HCT116 (cell line): ENCODE measurements at regions not wholly inside any gene's neighbourhood (a gene's known extent, or its start where the extent isn't known, plus 50 kb on each side); places are given as distances from the start of the nearest gene placed in this dataset.

Experiments
- ATAC-seq: fragments of 200-7000 bp; cut with Tn5 transposase; 2 replicates; pipeline ENCODE4 v1.9.1; 2020; ENCODE audit warnings: mild to moderate bottlenecking, moderate library complexity
- BruUV-seq: library from RNA; stranded (reverse); fragments of 400-500 nt; replicated peaks from 2 replicates; lab custom pipeline; 2021; lab: Mats Ljungman, UMichigan
- CTCF ChIA-PET: fragments of 300-600 bp; sonication (Branson Sonifier 250); formaldehyde crosslinking; loops from one replicate; lab custom pipeline; 2021; ENCODE audit warnings: antibody characterized with exemption; lab: Charles Lee
- POLR2A ChIA-PET: fragments of 300-600, 350-600 bp; sonication (Branson Sonifier 250); formaldehyde crosslinking; loops from one replicate; lab custom pipeline; 2021; ENCODE audit warnings: antibody characterized with exemption; lab: Charles Lee
- RAD21 ChIA-PET, 2 experiments: fragments of 300-600 bp; sonication (Branson Sonifier 250); formaldehyde crosslinking; loops; one replicate each; lab custom pipeline; 2023; ENCODE audit warnings: low total read pairs in 2 of 2; ENCODE audit not compliant: uncharacterized antibody in 2 of 2, unreplicated experiment in 2 of 2, low non-redundant PET in 1 of 2; lab: Charles Lee
- DNase-seq: peaks from one replicate; pipeline ENCODE4 v3.0.0-alpha.2; 2010; ENCODE audit warnings: low read depth, low spot score
- H2AFZ ChIP-seq: fragments of 200-600 bp; shearing (Covaris generic), sonication (generic); 2 replicates; pipeline ENCODE4 v1.6.1; 2017; ENCODE audit warnings: low read depth, mixed run types, mixed read lengths, antibody characterized with exemption, low read length; ENCODE audit not compliant: poor library complexity, severe bottlenecking
- H3K27ac ChIP-seq: 2 replicates; pipeline ENCODE4 v1.5.1; 2012; ENCODE audit warnings: low read depth, low read length
- H3K27me3 ChIP-seq: fragments of 200-600 bp; sonication (generic); 2 replicates; pipeline ENCODE4 v1.6.1; 2016; ENCODE audit warnings: mixed run types, low read length, mixed read lengths; ENCODE audit not compliant: insufficient read depth
- H3K36me3 ChIP-seq, 2 experiments: fragments of 200-500 bp in 1 of 2; fragments of 200-600 bp in 1 of 2; sonication (Bioruptor generic) in 1 of 2; sonication (generic) in 1 of 2; 2 replicates each; pipeline versions ENCODE4 v1.5.1 to v1.6.1; 2014 to 2016; ENCODE audit warnings: low read length in 2 of 2, inconsistent platforms in 1 of 2, mixed read lengths in 1 of 2, mixed run types in 1 of 2; ENCODE audit not compliant: insufficient read depth in 2 of 2, control insufficient read depth in 1 of 2
- H3K4me1 ChIP-seq, 2 experiments: fragments of 200-600 bp in 1 of 2; sonication (generic) in 1 of 2; 2 replicates each; pipeline versions ENCODE4 v1.5.1 to v1.6.1; 2012 to 2017; ENCODE audit warnings: low read length in 2 of 2, inconsistent platforms in 1 of 2, mild to moderate bottlenecking in 1 of 2, mixed read lengths in 1 of 2, mixed run types in 1 of 2, moderate library complexity in 1 of 2; ENCODE audit not compliant: insufficient read depth in 2 of 2, control insufficient read depth in 1 of 2
- H3K4me2 ChIP-seq: fragments of 200-600 bp; sonication (generic); 2 replicates; pipeline ENCODE4 v1.6.1; 2017; ENCODE audit warnings: mixed run types, low read length, mixed read lengths
- H3K4me3 ChIP-seq, 2 experiments: fragments of 200-600 bp in 1 of 2; sonication (generic) in 1 of 2; replicated peaks in 1 of 2; 2 replicates each; pipeline ENCODE4 v1.5.1; 2011 to 2016; ENCODE audit warnings: low read length in 2 of 2, control low read depth in 1 of 2, low read depth in 1 of 2, mild to moderate bottlenecking in 1 of 2, mixed read lengths in 1 of 2, mixed run types in 1 of 2
- H3K79me2 ChIP-seq: fragments of 200-600 bp; sonication (generic); 2 replicates; pipeline ENCODE4 v1.6.1; 2017; ENCODE audit warnings: mild to moderate bottlenecking, mixed run types, low read length, moderate library complexity, mixed read lengths; ENCODE audit not compliant: insufficient read depth
- H3K9ac ChIP-seq: fragments of 200-600 bp; sonication (generic); 2 replicates; pipeline ENCODE4 v1.6.1; 2016; ENCODE audit warnings: low read length, mixed read lengths
- H3K9me2 ChIP-seq: fragments of 200-600 bp; sonication (generic), shearing (Covaris generic); 2 replicates; pipeline ENCODE4 v1.6.1; 2017; ENCODE audit warnings: mixed run types, mild to moderate bottlenecking, moderate library complexity; ENCODE audit not compliant: insufficient read depth
- H3K9me3 ChIP-seq, 2 experiments: fragments of 200-500 bp in 1 of 2; fragments of 200-600 bp in 1 of 2; sonication (Bioruptor generic) in 1 of 2; sonication (generic) in 1 of 2; 2 replicates each; pipeline ENCODE4 v1.6.1; 2014 to 2017; ENCODE audit warnings: low read length in 2 of 2, mixed read lengths in 2 of 2, inconsistent platforms in 1 of 2, low read depth in 1 of 2, mild to moderate bottlenecking in 1 of 2, mixed run types in 1 of 2, moderate library complexity in 1 of 2; ENCODE audit not compliant: control insufficient read depth in 1 of 2, insufficient read depth in 1 of 2
- H4K20me1 ChIP-seq: fragments of 200-600 bp; sonication (generic), shearing (Covaris generic); 2 replicates; pipeline ENCODE4 v1.6.1; 2017; ENCODE audit warnings: mixed run types, mild to moderate bottlenecking, moderate library complexity; ENCODE audit not compliant: insufficient read depth
- CBX3 ChIP-seq: IDR thresholded peaks from 2 replicates; pipeline ENCODE4 v1.6.1; 2012; ENCODE audit warnings: low read depth
- CTCF ChIP-seq, 3 experiments: fragments of 200-600 bp in 1 of 3; sonication (generic) in 1 of 3; IDR thresholded peaks in 2 of 3; conservative IDR thresholded peaks in 1 of 3; 2 replicates each; pipeline ENCODE4 v1.5.1; 2012 to 2017; ENCODE audit warnings: low read depth in 2 of 3, low read length in 2 of 3, antibody characterized with exemption in 1 of 3, borderline replicate concordance in 1 of 3, control low read depth in 1 of 3, mild to moderate bottlenecking in 1 of 3, mixed read lengths in 1 of 3, mixed run types in 1 of 3, moderate library complexity in 1 of 3; ENCODE audit not compliant: insufficient read depth in 1 of 3
- EGR1 ChIP-seq: IDR thresholded peaks from 2 replicates; pipeline ENCODE4 v1.6.1; 2012; ENCODE audit warnings: low read depth
- EZH2phosphoT487 ChIP-seq: fragments of 200-600 bp; IDR thresholded peaks from 2 replicates; pipeline ENCODE4 v1.6.1; 2018; ENCODE audit warnings: antibody characterized with exemption, borderline replicate concordance
- JUND ChIP-seq: IDR thresholded peaks from 2 replicates; pipeline ENCODE4 v1.6.1; 2012
- POLR2AphosphoS5 ChIP-seq: IDR thresholded peaks from 2 replicates; pipeline ENCODE4 v1.6.1; 2011; ENCODE audit warnings: mild to moderate bottlenecking, low read depth, low read length, moderate library complexity
- ZBTB33 ChIP-seq: IDR thresholded peaks from 2 replicates; pipeline ENCODE4 v1.6.1; 2011; ENCODE audit warnings: mild to moderate bottlenecking, low read length, moderate library complexity; ENCODE audit not compliant: insufficient replicate concordance; ENCODE audit errors: extremely low read depth
- ZFX ChIP-seq: fragments of 450-650 bp; IDR thresholded peaks from 2 replicates; pipeline ENCODE4 v1.6.1; 2017
- intact Hi-C: fragments of 100-400 bp; cut with micrococcal nuclease; formaldehyde crosslinking; loops from 2 replicates; pipeline ENCODE4 v1.10.0; 2022

GRCh38 chr11:82092904-82093303 is 640.8 kb downstream of the FAM181B start:
- H4K20me1 ChIP-seq, result no peaks in the 10 kb centered on the region
- no peak overlapping the region for H2AFZ ChIP-seq
- CTCF ChIA-PET, result no interaction called here
- H3K9me3 ChIP-seq, result peaks cover 3 to 15% of the 10 kb centered on the region in 2 experiments; a peak in 2 of 4 replicates
- TF ChIP-seq CBX3 (no peak), ZFX (no peak), POLR2AphosphoS5 (no peak), EZH2phosphoT487 (no peak), EGR1 (no peak), JUND (no peak), ZBTB33 (no peak), CTCF (IDR thresholded peaks at IDR 0.05 in 2 of 3, conservative IDR thresholded peaks at IDR 0.05 in 1 of 3; ENCODE audit: borderline replicate concordance in 1 of 3, insufficient read depth in 1 of 3, low read depth in 2 of 3, low read length in 2 of 3) (no peak)
- H3K4me2 ChIP-seq, result no peak overlapping the region
- H3K27me3 ChIP-seq, result no peaks in the 10 kb centered on the region
- intact Hi-C loops, result no loop called here
- no TSS peak for BruUV-seq
- no peak for ATAC-seq
- no peaks in the 10 kb centered on the region for H3K4me1 ChIP-seq
- H3K9me2 ChIP-seq, result no peaks in the 10 kb centered on the region
- H3K4me3 ChIP-seq, result no peak overlapping the region
- POLR2A ChIA-PET, result no interaction called here
- no peak for DNase-seq
- H3K9ac ChIP-seq, result no peak overlapping the region
- H3K36me3 ChIP-seq, result no peaks in the 10 kb centered on the region
- no peaks in the 10 kb centered on the region for H3K79me2 ChIP-seq
- RAD21 ChIA-PET, result no interaction called here
- H3K27ac ChIP-seq, result no peak overlapping the region
